ENCODE measurements at regions not wholly inside any gene's neighbourhood (a gene's known extent, or its start where the extent isn't known, plus 50 kb on each side); places are given as distances from the start of the nearest gene placed in this dataset.

DNA sequence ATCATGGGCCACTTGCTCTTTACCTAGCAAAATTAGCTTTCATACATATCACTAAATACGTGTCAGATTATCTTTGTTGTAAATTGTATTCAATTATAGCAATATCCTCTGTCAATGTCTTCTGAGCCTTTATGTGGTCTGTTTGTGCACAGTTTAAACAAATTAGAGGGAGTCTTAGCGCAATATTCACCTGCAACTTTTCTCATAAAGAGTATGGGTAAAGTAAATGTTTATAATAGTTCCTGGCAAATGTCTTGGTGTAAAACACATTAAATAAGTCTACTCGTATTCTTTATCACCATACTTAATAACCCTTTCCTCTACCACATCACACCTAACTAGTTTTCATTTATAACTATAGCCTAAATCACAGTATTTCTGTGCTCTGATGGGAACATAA, 169.0 kb downstream of the PCSK1 start:
- Histone ChIP-seq H3K27me3 (no peaks in the 10 kb centered on the region), H3K27ac (no peak overlapping the region), H3K4me1 (no peaks in the 10 kb centered on the region), H3K9me3 (peaks cover 0 to 5% (median 4%) of the 10 kb centered on the region in 4 donors), H3K36me3 (no peaks in the 10 kb centered on the region), H3K4me3 (no peak overlapping the region)
- DNase-seq, result no peak
- WGBS, 2 donors, result 85 to 86% methylated on average over 3 of the region's 3 CpGs
- TF ChIP-seq POLR2AphosphoS5 (IDR thresholded peaks at IDR 0.05), result no peak
- no peak for TF ChIP-seq POLR2A (IDR thresholded peaks at IDR 0.05)
- no peak for TF ChIP-seq EP300 (IDR thresholded peaks at IDR 0.05)
- TF ChIP-seq, protein P1, sequence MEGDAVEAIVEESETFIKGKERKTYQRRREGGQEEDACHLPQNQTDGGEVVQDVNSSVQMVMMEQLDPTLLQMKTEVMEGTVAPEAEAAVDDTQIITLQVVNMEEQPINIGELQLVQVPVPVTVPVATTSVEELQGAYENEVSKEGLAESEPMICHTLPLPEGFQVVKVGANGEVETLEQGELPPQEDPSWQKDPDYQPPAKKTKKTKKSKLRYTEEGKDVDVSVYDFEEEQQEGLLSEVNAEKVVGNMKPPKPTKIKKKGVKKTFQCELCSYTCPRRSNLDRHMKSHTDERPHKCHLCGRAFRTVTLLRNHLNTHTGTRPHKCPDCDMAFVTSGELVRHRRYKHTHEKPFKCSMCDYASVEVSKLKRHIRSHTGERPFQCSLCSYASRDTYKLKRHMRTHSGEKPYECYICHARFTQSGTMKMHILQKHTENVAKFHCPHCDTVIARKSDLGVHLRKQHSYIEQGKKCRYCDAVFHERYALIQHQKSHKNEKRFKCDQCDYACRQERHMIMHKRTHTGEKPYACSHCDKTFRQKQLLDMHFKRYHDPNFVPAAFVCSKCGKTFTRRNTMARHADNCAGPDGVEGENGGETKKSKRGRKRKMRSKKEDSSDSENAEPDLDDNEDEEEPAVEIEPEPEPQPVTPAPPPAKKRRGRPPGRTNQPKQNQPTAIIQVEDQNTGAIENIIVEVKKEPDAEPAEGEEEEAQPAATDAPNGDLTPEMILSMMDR (IDR thresholded peaks at IDR 0.05), result no peak
- no peak for ATAC-seq (ENCODE audit: low FRiP score in 2 of 2)

DNA sequence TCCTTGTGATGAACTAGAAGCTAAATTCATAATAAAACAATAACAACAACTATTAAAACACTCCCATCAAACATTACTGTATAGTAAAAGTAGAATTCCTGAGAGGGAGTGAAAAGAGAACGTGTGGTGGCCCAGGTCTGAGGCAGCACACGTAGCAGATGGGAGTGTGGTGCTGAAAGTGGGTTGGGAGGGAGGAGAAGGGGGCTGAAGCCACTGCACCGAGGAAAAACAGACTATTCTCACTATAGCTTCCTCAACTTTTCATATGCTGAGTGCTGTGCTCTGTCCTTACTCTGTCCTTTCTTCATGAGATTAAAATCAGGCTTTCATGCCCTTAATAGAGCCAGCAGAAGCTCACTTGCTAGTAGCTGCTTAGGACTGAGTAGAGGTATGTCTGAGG, 170.9 kb downstream of the PCSK1 start:
- H3K4me3 ChIP-seq, result no peak overlapping the region
- WGBS, 2 donors, result 54 to 59% methylated on average over 3 of the region's 3 CpGs
- ATAC-seq (ENCODE audit: low FRiP score in 2 of 2), result no peak
- H3K27ac ChIP-seq, result no peak overlapping the region
- peaks cover 0 to 2% (median under 1%) of the 10 kb centered on the region in 4 donors for H3K9me3 ChIP-seq
- H3K36me3 ChIP-seq, result no peaks in the 10 kb centered on the region
- no peaks in the 10 kb centered on the region for H3K27me3 ChIP-seq
- no peaks in the 10 kb centered on the region for H3K4me1 ChIP-seq
- TF ChIP-seq POLR2A (IDR thresholded peaks at IDR 0.05) (no peak), EP300 (IDR thresholded peaks at IDR 0.05) (no peak), POLR2AphosphoS5 (IDR thresholded peaks at IDR 0.05) (no peak)
- TF ChIP-seq, protein P1 (IDR thresholded peaks at IDR 0.05), result no peak
- DNase-seq, result no peak

DNA sequence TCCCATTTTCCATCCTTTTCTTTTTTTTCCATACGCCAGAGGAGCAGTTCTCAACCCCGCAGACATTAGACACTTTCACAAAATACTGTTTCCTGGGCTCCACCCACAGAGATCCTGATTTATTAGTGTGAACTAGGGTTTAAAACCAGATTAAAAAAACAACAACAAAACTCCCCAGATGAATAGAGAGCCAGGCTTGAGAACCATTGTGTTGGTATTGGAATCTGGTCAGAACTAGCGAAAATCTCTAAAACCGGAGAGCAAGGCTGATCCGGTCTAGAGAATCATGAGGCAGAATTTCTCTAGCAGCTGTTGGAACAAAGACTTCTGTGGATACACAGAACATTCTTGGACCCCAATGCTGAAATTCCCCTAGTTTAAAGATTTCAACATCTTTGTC, 173.0 kb downstream of the PCSK1 start:
- no peaks in the 10 kb centered on the region for H3K27me3 ChIP-seq
- H3K4me3 ChIP-seq, result no peak overlapping the region
- DNase-seq (no peak), ATAC-seq (ENCODE audit: low FRiP score in 2 of 2) (no peak)
- H3K9me3 ChIP-seq, result no peaks in the 10 kb centered on the region
- no peaks in the 10 kb centered on the region for H3K4me1 ChIP-seq
- no peak overlapping the region for H3K27ac ChIP-seq
- WGBS, 2 donors, result 88 to 95% methylated on average over 5 of the region's 5 CpGs
- no peaks in the 10 kb centered on the region for H3K36me3 ChIP-seq
- TF ChIP-seq POLR2AphosphoS5 (IDR thresholded peaks at IDR 0.05), result no peak
- TF ChIP-seq, protein P1 (IDR thresholded peaks at IDR 0.05), result no peak
- no peak for TF ChIP-seq EP300 (IDR thresholded peaks at IDR 0.05)
- no peak for TF ChIP-seq POLR2A (IDR thresholded peaks at IDR 0.05)

DNA sequence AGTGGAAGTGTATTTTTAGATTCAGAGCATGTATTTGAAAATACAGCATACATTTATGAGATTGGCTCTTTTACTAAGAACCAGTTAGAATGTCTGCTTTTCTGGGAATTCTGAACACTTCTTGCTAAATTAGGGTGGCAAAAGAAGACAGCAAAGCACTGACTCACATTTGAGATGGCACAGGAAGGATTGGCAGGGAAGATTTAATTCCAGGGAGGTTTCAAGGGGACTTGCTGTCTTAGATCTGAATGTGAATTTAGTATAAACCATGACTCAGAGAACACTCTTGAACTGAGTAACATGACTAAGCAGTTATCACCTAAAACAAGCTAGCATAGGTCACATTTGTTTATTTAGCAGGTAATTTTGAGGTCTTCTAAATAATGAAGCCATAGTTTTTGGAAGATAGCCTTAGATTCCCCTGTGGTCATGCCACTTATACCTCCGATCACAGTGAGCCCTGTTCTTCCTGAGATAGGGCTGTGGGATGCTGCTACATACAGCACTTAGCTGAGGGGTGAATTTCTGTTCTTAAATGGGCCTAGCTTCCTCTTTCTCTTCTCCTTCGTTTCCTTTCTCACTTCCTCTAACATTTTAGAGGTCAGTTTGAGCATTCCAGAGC, 173.8 kb downstream of the PCSK1 start:
- no peak overlapping the region for H3K27ac ChIP-seq
- H3K9me3 ChIP-seq, result no peaks in the 10 kb centered on the region
- TF ChIP-seq POLR2A (IDR thresholded peaks at IDR 0.05), result no peak
- no peak for TF ChIP-seq EP300 (IDR thresholded peaks at IDR 0.05)
- TF ChIP-seq, protein P1 (IDR thresholded peaks at IDR 0.05), result no peak
- no peak for TF ChIP-seq POLR2AphosphoS5 (IDR thresholded peaks at IDR 0.05)
- H3K4me3 ChIP-seq, result no peak overlapping the region
- ATAC-seq (ENCODE audit: low FRiP score in 2 of 2) (peak in 1 of 2 donors; percentile 34), DNase-seq (no peak)
- no peaks in the 10 kb centered on the region for H3K36me3 ChIP-seq
- WGBS, 2 donors, result 46 to 59% methylated on average over 2 of the region's 2 CpGs
- H3K27me3 ChIP-seq, result no peaks in the 10 kb centered on the region
- H3K4me1 ChIP-seq, result no peaks in the 10 kb centered on the region

DNA sequence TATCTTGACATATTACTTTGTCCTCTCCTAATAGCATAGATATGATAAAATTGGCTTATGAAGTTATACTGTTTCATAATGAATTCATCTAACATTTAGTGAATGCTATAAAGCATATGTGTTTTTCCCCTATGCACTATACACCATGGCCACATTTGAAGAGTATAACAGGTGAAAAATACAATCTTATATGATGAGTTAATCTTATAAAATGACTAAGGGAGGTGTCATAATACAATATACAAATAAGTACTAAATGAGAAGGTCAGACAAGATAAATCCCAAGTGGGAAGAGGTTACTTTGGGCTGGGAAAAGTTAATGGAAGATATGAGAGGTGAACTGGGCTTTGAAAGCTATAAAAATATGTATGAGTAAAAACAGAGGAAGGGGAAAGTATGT, 174.4 kb downstream of the PCSK1 start:
- H3K27me3 ChIP-seq, result no peaks in the 10 kb centered on the region
- no peak overlapping the region for H3K27ac ChIP-seq
- no peaks in the 10 kb centered on the region for H3K4me1 ChIP-seq
- H3K4me3 ChIP-seq, result no peak overlapping the region
- TF ChIP-seq, protein P1 (IDR thresholded peaks at IDR 0.05), result no peak
- DNase-seq, result no peak
- ATAC-seq (ENCODE audit: low FRiP score in 2 of 2), result no peak
- no peaks in the 10 kb centered on the region for H3K9me3 ChIP-seq
- H3K36me3 ChIP-seq, result no peaks in the 10 kb centered on the region
